Stromal cell of bone marrow (primary cell): ENCODE measurements at regions not wholly inside any gene's neighbourhood (a gene's known extent, or its start where the extent isn't known, plus 50 kb on each side); places are given as distances from the start of the nearest gene placed in this dataset.
"Not testable (repeated sequence)": the region's sequence is repeated elsewhere in the genome, so short reads cannot be mapped to it uniquely, and the experiment has no call there.

ENCODE experiments used
- DNase-seq: peaks from one replicate; pipeline ENCODE4 v3.0.0-alpha.2; 2012; ENCODE audit warnings: low read depth

DNA sequence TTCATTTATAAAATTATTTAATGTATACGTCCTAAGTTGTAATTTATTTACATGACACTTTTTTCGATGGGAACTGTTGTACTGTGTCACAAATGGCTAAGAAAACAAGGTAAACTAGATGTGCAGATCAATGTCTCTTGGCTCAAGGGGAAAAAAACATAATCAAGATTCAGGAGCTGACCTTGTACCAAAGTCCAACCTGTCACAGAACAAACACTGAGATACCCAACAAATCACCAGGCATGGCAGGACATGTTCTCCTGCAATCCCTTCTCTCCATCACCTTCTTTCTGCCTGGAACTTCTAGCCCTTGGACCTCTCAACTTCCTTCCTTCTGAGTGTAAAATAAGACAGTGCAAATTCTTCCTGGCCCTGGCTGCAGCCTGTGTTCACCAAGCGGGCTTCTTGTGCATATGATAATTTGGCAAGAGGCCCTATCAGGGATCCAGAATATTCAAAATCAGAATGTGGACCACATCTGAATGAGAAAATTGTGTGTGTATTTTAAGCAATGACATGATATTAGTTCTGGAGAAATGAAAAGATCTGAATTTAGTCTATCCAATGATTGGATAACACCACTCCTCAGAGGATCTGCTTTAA lies 445.9 kb downstream of the ZNF536 start:
- no peak for DNase-seq

DNA sequence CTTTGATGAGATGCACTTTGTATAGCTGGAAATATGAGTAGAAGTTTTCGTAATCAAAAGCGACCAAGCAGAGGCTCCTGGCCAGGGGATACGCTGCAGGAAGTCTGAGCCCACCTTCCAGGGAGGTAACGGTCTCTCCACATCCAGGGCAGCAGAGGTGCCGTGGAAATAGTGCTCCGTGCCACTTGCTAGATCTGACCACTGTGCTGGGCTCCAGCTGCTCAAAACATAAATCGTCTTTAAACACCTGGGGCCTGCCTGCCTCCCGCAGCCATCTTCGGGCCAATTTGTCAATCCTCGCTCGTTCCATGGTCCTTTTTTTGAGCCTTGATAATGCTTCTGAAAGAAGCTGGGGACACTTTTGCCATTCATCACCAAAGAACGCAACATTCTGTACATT lies 445.0 kb downstream of the ZNF536 start:
- no peak for DNase-seq

DNA sequence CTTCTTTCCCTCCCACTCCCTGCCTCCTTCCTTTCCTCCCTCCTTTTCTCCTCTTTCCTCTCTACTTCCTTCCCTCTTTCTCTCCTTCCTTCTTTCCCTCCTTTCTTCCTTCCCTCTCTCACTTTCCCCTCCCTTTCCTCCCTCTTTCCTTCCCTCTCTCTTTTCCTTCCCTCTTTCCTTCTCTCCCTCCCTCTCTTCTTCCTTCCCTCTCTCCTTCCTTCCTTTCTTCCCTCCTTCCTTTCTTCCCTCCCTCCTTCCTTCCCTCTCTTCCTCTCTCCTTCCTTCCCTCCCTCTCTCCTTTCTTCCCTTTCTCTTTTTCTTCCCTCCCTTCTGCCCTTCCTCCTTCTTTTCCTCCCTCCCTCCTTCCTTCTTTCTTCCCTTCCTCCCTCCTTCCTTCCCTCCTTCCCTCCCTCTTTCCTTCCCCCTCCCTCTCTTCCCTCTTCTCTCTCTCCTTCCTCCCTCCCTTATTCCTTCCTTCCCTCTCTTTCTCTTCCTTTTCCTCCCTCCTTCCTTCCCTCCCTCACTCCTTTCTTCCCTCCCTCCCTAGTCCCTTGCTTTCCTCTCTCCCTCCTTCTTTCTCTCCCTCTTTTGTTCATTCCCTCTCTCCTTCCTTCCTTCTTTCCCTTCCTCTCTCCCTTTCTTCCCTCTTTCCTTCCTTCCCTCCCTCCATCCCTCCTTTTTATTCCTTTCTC lies 443.9 kb downstream of the ZNF536 start:
- no peak for DNase-seq

GRCh38 chr19:30812099-30812678 lies 440.0 kb downstream of the ZNF536 start:
- DNase-seq: no peak

DNA sequence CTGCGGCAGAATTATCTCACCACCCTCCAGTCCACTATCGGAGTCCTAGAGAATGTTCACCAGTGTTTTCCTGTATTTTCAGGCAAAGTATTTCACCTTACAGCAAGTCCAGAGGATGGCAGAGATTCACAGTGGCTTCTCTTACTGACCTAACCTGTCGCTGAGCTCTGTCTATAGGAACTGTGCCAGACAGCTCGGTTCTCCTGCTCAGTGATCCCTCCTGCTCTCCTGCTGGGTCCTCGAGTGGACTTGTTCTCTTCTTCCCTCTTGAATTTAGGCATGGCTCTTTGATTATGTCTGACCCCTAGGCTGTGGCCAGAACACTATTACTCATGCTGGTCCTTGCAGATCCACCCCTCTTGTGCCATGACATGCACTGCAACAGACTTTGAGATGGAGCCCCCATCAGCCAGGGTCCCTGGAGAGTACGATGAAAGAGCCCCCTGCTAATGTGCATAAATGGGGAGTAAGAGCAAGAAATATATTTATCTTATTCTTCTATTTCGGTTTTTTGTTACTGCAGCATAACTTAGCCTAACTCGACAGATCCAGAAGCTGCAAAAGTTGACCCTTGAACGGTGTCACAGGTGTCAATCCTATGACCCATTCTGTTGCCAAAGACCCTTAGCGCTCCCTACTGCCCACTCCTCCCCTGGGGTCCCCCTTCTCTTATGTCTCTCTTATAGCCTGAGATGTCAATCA lies 439.4 kb downstream of the ZNF536 start:
- DNase-seq: no peak

GRCh38 chr19:30810726-30811125 lies 438.5 kb downstream of the ZNF536 start:
- DNase-seq: no peak

DNA sequence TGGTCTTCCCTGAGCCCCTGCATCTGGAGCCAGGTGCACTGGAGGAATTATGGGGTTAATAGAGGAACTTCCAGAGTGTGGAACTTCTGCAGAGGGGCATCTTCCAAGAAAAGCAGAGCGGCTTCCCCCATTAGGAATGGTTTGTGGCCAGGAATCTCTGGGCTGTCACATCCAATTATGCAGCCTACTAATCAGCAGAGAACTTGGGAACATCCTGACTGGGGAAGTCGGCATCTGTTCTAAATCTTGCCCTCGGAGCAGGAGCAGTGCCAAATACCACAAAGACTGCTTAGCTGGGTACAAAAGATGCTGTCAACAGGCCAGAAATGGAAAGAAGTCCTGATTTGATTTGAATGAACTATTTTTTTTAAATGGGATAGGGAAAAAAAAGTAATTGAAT lies 435.1 kb downstream of the ZNF536 start:
- DNase-seq: no peak

DNA sequence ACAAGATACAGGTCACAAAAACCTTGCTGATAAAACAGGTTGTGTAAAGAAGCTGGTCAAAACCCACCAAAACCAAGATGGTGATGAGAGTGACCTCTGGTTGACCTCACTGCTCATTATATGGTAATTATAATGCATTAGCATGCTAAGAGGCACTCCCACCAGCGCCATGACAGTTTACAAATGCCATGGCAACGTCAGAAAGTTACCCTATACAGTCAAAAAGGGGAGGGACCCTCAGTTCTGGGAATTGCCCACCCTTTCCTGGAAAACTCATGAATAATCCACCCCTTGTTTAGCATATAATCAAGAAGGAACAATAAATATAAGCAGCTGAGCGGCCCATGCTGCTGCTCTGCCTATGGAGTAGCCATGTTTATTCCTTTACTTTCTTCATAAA lies 434.1 kb downstream of the ZNF536 start:
- DNase-seq: no peak

GRCh38 chr19:30804751-30805150 lies 432.6 kb downstream of the ZNF536 start:
- DNase-seq: no peak

DNA sequence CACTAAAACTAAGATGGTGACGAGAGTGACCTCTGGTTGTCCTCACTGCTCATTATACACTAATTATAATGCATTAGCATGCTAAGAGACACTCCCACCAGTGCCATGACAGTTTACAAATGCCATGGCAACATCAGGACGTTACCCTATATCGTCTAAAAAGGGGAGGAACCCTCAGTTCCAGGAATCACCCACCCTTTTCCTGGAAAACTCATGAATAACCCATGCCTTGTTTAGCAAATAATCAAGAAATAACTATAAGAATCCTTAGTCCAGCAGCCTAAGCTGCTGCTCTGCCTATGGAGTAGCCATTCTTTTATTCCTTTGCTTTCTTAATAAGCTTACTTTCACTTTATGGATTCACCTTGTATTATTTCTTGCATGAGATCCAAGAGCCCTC lies 432.1 kb downstream of the ZNF536 start:
- DNase-seq: not testable (repeated sequence)

DNA sequence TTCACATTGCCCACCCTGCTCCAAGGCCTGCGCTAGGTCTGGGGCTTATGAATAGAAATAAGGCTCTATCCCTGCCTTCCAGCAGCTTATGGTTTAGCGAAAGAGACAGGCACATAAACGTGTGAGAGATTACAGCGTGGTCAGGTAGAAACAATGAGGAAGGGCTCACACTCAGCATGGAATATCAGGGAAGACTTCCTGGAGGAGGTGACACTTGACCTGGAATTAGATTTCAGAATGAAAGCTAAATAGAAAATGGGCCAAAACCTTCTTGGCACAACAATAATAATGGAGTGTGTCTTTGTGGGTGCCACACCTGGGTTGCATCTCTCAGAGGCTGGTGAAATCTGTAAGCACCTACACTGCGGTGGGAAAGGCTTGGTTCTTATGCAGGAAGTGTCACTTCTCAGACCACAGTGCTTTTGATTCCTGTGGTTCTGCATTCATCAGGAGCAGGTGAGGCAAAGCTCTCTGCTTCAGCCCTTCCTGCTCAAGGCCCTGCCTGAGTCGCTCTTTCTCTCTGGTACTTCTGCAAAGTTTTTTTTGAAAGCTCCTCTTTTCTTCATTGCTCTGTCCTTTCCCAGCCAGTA lies 430.3 kb downstream of the ZNF536 start:
- no peak for DNase-seq

DNA sequence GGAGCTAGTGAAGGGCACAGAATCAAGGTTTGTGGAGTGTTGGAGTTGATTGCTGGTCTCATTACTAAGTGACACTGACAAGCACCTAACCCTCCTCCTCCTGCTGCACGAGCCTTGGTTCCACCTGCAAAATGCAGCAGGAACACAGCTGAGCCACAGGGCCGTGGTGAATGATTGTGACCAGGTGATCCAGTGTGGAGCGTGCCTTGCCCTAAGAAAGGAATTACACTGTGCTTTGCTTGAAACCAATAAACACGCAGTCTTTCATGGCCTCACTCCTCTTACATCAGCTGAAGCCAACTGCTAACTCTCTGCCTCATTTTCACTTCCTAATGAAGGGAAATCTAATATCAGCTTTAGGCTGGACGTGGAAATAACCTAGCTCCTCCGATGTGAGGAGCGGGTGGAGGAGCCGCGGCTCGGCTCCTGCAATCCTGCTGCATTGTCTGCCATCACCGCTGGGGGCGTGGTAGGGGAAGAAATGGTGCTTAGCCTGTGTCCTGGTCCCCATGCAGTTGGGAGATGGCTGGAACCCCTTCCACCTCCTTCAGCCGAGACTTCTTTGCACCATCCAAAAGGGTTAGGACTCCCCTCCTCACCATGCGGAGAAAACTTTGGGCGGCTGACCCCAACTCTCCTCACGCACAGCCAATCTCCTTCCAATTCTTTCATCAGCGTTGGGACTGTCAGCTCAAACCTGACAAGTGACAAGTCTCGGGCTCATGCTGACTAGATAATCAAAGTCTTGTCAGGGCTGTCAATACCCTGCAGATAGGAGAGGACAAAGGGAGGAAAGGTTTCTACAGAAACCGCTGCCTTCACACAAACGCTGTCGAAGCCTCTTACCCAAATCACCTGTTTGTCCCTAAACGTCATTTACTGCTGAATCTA lies 427.9 kb downstream of the ZNF536 start:
- no peak for DNase-seq

- DNase-seq: no peak
These were observed 423.5 kb downstream of the ZNF536 start for GRCh38 chr19:30795727-30796126.

DNA sequence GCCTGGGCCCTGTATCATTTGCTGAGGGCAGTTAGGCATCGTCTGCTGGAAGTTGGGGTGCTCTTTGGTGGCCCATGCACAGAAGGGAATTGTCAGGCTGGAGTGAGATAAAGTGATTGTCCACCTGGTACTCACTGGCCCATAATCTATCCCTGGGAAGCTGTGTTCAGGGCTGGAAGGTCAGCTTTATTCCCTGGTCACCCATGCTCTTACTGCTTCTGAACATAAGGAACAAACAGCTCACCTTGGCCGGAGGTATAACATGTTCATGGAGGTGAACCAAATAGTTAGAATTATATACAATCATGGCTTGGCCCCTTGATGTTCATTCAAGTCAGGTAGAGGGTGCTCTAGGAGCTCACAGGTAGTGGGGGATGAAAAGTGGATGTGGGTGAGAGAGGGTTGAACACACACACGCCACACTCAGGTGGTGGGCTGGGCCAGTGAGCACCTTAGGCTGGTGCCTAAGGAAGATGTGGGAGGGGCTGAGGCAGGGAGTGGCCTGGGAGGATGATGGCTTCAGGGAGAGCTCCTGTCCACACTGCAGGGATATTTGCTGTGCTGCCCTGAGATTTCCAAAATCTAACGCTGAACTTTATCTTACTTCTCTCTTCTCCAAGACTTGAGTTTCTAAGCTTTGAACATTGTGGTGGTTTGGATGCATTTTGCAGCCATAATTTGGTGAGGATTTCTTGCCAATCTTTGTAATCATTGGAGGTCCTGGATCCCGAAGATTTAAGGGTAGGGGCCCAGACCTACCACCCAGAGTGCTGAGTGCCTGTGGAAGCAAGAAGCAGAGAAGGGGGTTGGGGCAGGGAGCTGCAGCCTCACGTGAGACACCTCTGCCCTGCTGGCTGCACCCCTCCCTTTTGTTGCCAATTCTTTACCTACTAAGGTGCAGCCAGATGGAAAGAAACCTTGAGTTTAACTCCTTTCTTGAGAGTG lies 420.6 kb downstream of the ZNF536 start:
- no peak for DNase-seq

- DNase-seq: no peak
These were observed 418.9 kb downstream of the ZNF536 start for GRCh38 chr19:30791088-30791487.

GRCh38 chr19:30790056-30790680 lies 418.0 kb downstream of the ZNF536 start:
- DNase-seq: no peak

DNA sequence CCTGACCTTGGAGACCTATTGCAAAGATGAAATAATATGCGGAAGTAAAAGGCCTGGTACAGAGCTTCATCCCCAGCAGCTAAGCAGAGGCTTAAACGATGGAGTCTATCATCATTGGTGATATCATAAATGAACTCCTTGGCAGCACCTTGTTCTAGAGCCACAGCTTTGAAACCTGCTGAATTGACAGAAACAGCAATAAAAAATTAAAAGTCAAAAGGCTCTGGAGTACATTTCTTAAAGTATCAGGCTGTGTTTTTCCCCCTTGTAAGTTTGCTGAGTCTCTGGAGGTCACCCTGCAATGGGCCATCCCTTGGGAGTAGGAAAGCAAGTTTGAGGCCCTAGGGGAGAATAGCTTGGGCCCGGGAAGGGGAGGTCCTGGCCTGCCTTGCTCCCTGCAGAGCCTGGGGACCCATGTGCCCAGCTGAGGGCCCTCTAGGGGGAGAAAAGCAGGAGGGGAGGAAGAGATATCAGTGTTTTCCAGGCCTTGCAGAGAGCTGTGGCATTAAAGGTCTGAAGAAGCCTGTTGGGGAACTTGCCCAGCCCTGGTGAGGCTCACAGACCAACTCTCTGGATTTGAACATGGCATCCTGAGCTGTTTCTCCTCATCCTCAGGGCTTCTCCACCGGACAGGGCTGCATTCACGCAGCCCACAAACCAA lies 416.1 kb downstream of the ZNF536 start:
- no peak for DNase-seq

DNA sequence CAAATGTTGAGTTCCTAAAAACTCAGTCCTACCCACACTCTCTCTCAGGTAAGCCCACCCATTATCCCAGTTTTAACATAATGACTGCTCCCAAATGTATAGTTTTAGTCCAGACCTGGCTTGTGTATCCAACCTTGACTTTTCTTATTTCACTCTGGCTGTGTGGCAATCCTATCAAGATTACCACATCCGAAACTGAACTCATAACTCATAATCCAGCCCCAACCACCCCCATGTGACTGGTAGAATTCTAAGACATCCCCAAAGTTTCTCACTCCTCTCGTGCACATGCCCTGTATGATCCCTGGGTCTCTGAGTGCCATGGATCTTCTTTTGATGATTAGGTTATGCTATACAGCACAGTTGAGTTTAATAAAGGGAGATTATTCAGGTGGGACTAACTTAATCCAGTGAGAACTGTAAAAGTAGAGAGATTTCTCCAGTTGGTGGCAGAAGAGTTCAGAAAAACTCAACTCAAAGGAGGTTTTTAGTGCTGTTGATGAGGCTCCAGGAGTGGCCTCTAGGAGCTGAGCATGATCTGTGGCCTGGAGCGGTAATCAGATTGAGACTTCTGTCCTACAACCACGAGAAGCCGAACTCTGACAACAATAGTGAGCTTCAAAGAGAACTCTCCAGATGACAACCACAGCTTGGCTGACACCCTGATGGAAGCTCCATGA lies 413.4 kb downstream of the ZNF536 start:
- no peak for DNase-seq
